Stomach (tissue), 8 donors: ENCODE measurements at regions not wholly inside any gene's neighbourhood (a gene's known extent, or its start where the extent isn't known, plus 50 kb on each side); places are given as distances from the start of the nearest gene placed in this dataset.

Experiments used
- DNase-seq, 2 donors: peaks; one replicate each; pipeline versions ENCODE4 v3.0.0 to v3.0.0-alpha.2; 2013 to 2019
- H3K27ac ChIP-seq, 5 donors: fragments of 200-600 bp in 4 of 5; sonication (generic) in 4 of 5; one replicate each; pipeline ENCODE4 v1.5.1; 2013 to 2019; ENCODE audit warnings: mild to moderate bottlenecking in 1 of 5, moderate library complexity in 1 of 5
- H3K27me3 ChIP-seq, 3 donors: fragments of 200-600 bp; sonication (generic); one replicate each; pipeline ENCODE4 v1.5.1; 2017 to 2019; ENCODE audit warnings: mixed run types in 1 of 3
- H3K36me3 ChIP-seq, 4 donors: fragments of 200-600 bp; sonication (generic); 1 replicate in 3 of 4; 2 replicates in 1 of 4; pipeline ENCODE4 v1.5.1; 2016 to 2019
- H3K4me1 ChIP-seq, 4 donors: fragments of 200-600 bp; sonication (generic); one replicate each; pipeline ENCODE4 v1.5.1; 2016 to 2019
- H3K4me3 ChIP-seq, 4 donors: fragments of 200-600 bp; sonication (generic) in 3 of 4; one replicate each; pipeline ENCODE4 v1.5.1; 2016 to 2019; ENCODE audit warnings: mild to moderate bottlenecking in 1 of 4
- H3K9me3 ChIP-seq, 4 donors: fragments of 200-600 bp; sonication (generic); one replicate each; pipeline ENCODE4 v1.5.1; 2016 to 2019
- CTCF ChIP-seq, 7 experiments: fragments of 450-650 bp in 4 of 7; fragments of 200-600 bp in 3 of 7; sonication (generic) in 3 of 7; IDR thresholded peaks; one replicate each; pipeline ENCODE4 v1.5.1; 2016 to 2019; ENCODE audit warnings: antibody characterized with exemption in 7 of 7, control low read depth in 2 of 7, mild to moderate bottlenecking in 1 of 7
- EP300 ChIP-seq: sonication (generic); formaldehyde crosslinking; IDR thresholded peaks from one replicate; pipeline ENCODE4 v1.6.1; 2017; ENCODE audit warnings: antibody characterized with exemption
- POLR2A ChIP-seq, 4 donors: fragments of 450-650 bp; IDR thresholded peaks; one replicate each; pipeline ENCODE4 v1.6.1; 2016; ENCODE audit warnings: antibody characterized with exemption in 4 of 4, control low read depth in 2 of 4, mild to moderate bottlenecking in 1 of 4, moderate library complexity in 1 of 4
- POLR2AphosphoS5 ChIP-seq, 3 donors: sonication (generic); formaldehyde crosslinking; IDR thresholded peaks; one replicate each; pipeline ENCODE4 v1.6.1; 2016; ENCODE audit warnings: antibody characterized with exemption in 3 of 3
- WGBS, 5 donors: extraction: QIAGEN DNeasy Blood & Tissue Kit in 3 of 5; methylation state at CpG; one replicate each; pipeline versions ENCODE4 v1.1.5 to v1.1.7; 2013 to 2018; 5-methylcytosine and 5-hydroxymethylcytosine counted together
- intact Hi-C: fragments of 100-400 bp; cut with DNase I; formaldehyde crosslinking; loops from one replicate; pipeline ENCODE4 v1.15.1; 2023; ENCODE audit warnings: low total_unique reads
- donor health status: healthy with polysubstance abuse.
- donor health status: Bipolar disorder and iron deficiency.
- donor health status: healthy.

- no peak for DNase-seq
- no peak for TF ChIP-seq CTCF (IDR thresholded peaks at IDR 0.05)
- no peak for TF ChIP-seq POLR2A (IDR thresholded peaks at IDR 0.05)
- TF ChIP-seq POLR2AphosphoS5 (IDR thresholded peaks at IDR 0.05): no peak
- no peak for TF ChIP-seq EP300
- no peaks in the 10 kb centered on the region for H3K27me3 ChIP-seq
- no peak overlapping the region for H3K4me3 ChIP-seq
- no peaks in the 10 kb centered on the region for H3K36me3 ChIP-seq
- H3K27ac ChIP-seq: no peak overlapping the region
- peaks cover 0 to 14% (median 4%) of the 10 kb centered on the region in 4 donors for H3K4me1 ChIP-seq
- 43 to 65% (median 54%) methylated on average over 19 of the region's 19 CpGs for WGBS, 5 donors
- intact Hi-C loops: no loop called here
- H3K9me3 ChIP-seq: no peaks in the 10 kb centered on the region
Measured at GRCh38 chr12:116427200-116427930, 131.8 kb upstream of the MAP1LC3B2 start.

GRCh38 chr12:116429826-116430360, 129.3 kb upstream of the MAP1LC3B2 start:
- no peaks in the 10 kb centered on the region for H3K27me3 ChIP-seq
- no peaks in the 10 kb centered on the region for H3K9me3 ChIP-seq
- H3K27ac ChIP-seq: no peak overlapping the region
- no peaks in the 10 kb centered on the region for H3K36me3 ChIP-seq
- DNase-seq: no peak
- intact Hi-C loops: no loop called here
- no peak overlapping the region for H3K4me3 ChIP-seq
- no peak for TF ChIP-seq POLR2A (IDR thresholded peaks at IDR 0.05)
- no peak for TF ChIP-seq EP300
- no peak for TF ChIP-seq CTCF (IDR thresholded peaks at IDR 0.05)
- TF ChIP-seq POLR2AphosphoS5 (IDR thresholded peaks at IDR 0.05): no peak
- H3K4me1 ChIP-seq: peaks cover 11 to 31% (median 19%) of the 10 kb centered on the region in 4 donors
- WGBS, 5 donors: 77 to 95% (median 92%) methylated on average over 7 of the region's 7 CpGs

DNA sequence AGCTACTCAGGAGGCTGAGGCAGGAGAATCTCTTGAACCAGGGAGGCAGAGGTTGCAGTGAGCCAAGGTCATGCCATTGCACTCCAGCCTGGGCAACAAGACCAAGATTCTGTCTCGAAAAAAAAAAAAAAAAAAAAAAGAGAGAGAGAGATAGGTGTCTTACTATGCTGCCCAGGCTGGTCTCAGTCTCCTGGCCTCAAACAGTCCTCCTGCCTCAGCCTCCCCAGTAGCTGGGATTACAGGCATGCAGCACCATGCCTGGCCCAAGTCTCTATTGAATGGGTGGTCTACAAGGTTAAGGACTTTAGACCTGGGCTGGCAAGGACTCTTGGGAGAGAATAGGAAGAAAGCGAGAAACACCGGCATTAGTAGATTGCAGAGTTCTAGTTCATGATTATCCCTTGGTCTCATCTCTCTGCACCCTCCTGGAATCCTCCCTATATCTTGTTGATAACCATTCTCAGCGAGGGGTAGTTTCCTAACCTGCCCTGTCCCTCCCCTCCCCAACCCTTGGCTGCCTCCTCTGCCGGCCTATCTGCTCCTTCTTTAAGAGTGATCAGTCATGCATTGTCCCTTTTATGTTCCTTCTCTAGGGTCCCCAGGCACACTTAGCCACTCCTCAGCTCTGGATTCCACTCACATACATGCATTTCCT, 128.1 kb upstream of the MAP1LC3B2 start:
- no peak for TF ChIP-seq POLR2AphosphoS5 (IDR thresholded peaks at IDR 0.05)
- TF ChIP-seq EP300: no peak
- no peak for TF ChIP-seq CTCF (IDR thresholded peaks at IDR 0.05)
- no peak for TF ChIP-seq POLR2A (IDR thresholded peaks at IDR 0.05)
- WGBS, 5 donors: 93 to 96% (median 95%) methylated on average over 4 to 5 of the region's 5 CpGs
- no peaks in the 10 kb centered on the region for H3K36me3 ChIP-seq
- intact Hi-C loops: no loop called here
- H3K27me3 ChIP-seq: no peaks in the 10 kb centered on the region
- peaks cover 12 to 40% (median 20%) of the 10 kb centered on the region in 4 donors for H3K4me1 ChIP-seq
- no peaks in the 10 kb centered on the region for H3K9me3 ChIP-seq
- H3K4me3 ChIP-seq: no peak overlapping the region
- no peak for DNase-seq
- no peak overlapping the region for H3K27ac ChIP-seq

DNA sequence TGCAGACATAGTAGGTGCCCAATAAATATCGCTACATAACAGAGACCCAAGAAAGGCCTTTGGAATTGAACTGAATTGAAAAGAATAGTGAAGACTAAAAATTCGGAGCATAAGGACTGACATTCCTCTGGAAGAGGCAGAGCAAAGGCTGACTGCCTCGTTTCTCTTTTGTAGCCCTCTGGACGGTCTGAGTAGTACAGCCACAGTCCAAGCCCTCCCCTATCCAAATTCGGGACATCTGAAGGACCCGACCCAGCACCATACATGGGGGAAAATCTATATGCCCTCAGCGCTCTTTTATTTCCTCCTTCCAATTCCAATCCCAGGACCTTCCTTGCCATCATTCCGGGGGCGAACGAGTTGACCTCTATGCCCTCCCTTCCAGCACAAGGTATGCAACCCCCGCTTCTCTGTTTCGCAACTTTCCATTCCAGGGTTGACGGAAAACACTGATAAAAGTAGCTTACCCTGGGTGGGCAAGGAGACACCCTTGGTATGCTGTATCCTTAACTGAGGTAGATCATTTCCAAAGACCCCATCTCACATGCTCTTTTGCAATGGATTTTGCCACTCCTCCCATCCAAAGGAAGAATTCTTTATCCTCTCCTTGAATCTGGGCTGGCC, 127.4 kb upstream of the MAP1LC3B2 start:
- Histone ChIP-seq H3K9me3 (no peaks in the 10 kb centered on the region), H3K27ac (peak overlapping the region in 2 of 5 donors; percentile 81 to 83), H3K4me1 (peaks cover 12 to 40% (median 24%) of the 10 kb centered on the region in 4 donors), H3K4me3 (no peak overlapping the region), H3K27me3 (no peaks in the 10 kb centered on the region), H3K36me3 (no peaks in the 10 kb centered on the region)
- intact Hi-C loops: no loop called here
- no peak for DNase-seq
- TF ChIP-seq POLR2A (IDR thresholded peaks at IDR 0.05) (no peak), POLR2AphosphoS5 (IDR thresholded peaks at IDR 0.05) (no peak), CTCF (IDR thresholded peaks at IDR 0.05) (no peak), EP300 (no peak)
- 87 to 88% (median 88%) methylated on average over 13 of the region's 13 CpGs for WGBS, 5 donors
